ENCODE measurements at regions not wholly inside any gene's neighbourhood (a gene's known extent, or its start where the extent isn't known, plus 50 kb on each side); places are given as distances from the start of the nearest gene placed in this dataset.

GRCh38 chr2:104473546-104473945, 380.4 kb upstream of the POU3F3 start:
- no peak for DNase-seq (ENCODE audit: low spot score in 2 of 2)
- TF ChIP-seq CTCF (IDR thresholded peaks at IDR 0.05) (no peak), POLR2A (IDR thresholded peaks at IDR 0.05) (no peak)
- WGBS, 2 donors: 64 to 78% methylated on average over 2 of the region's 2 CpGs
- intact Hi-C loops (cut with DNase I; ENCODE audit: low total_unique reads): no loop called here
- H3K4me3 ChIP-seq (ENCODE audit: low read depth, poor library complexity, severe bottlenecking): no peak overlapping the region

- H3K4me3 ChIP-seq (ENCODE audit: low read depth, poor library complexity, severe bottlenecking): no peak overlapping the region
- 75 to 81% methylated on average over 6 of the region's 6 CpGs for WGBS, 2 donors
- intact Hi-C loops (cut with DNase I; ENCODE audit: low total_unique reads): no loop called here
These were observed 379.2 kb upstream of the POU3F3 start for GRCh38 chr2:104474716-104475115.

GRCh38 chr2:104476075-104476474, 377.8 kb upstream of the POU3F3 start:
- intact Hi-C loops (cut with DNase I; ENCODE audit: low total_unique reads): no loop called here
- 75 to 79% methylated on average over 3 of the region's 3 CpGs for WGBS, 2 donors
- TF ChIP-seq POLR2A (IDR thresholded peaks at IDR 0.05) (no peak), CTCF (IDR thresholded peaks at IDR 0.05) (no peak)
- H3K4me3 ChIP-seq (ENCODE audit: low read depth, poor library complexity, severe bottlenecking): no peak overlapping the region
- no peak for DNase-seq (ENCODE audit: low spot score in 2 of 2)

More at GRCh38 chr2:104474716-104475115, 379.2 kb upstream of the POU3F3 start:
- no peak for TF ChIP-seq CTCF (IDR thresholded peaks at IDR 0.05)
- TF ChIP-seq POLR2A (IDR thresholded peaks at IDR 0.05): no peak
- DNase-seq (ENCODE audit: low spot score in 2 of 2): no peak

GRCh38 chr2:104476563-104476988, 377.3 kb upstream of the POU3F3 start:
- no peak for DNase-seq (ENCODE audit: low spot score in 2 of 2)
- intact Hi-C loops (cut with DNase I; ENCODE audit: low total_unique reads): no loop called here
- WGBS, 2 donors: 83 to 86% methylated on average over 4 of the region's 4 CpGs
- no peak for TF ChIP-seq CTCF (IDR thresholded peaks at IDR 0.05)
- TF ChIP-seq POLR2A (IDR thresholded peaks at IDR 0.05): no peak
- H3K4me3 ChIP-seq (ENCODE audit: low read depth, poor library complexity, severe bottlenecking): no peak overlapping the region

- WGBS, 2 donors: 55 to 72% methylated on average over 6 of the region's 6 CpGs
These were observed 372.6 kb upstream of the POU3F3 start for GRCh38 chr2:104481341-104481740.

More at GRCh38 chr2:104481341-104481740, 372.6 kb upstream of the POU3F3 start:
- DNase-seq (ENCODE audit: low spot score in 2 of 2): no peak
- no peak for TF ChIP-seq POLR2A (IDR thresholded peaks at IDR 0.05)
- TF ChIP-seq CTCF (IDR thresholded peaks at IDR 0.05): no peak
- no peak overlapping the region for H3K4me3 ChIP-seq (ENCODE audit: low read depth, poor library complexity, severe bottlenecking)
- intact Hi-C loops (cut with DNase I; ENCODE audit: low total_unique reads): no loop called here

Data from lower leg skin (tissue), 4 donors.